IMR-90 (cell line): ENCODE measurements at regions not wholly inside any gene's neighbourhood (a gene's known extent, or its start where the extent isn't known, plus 50 kb on each side); places are given as distances from the start of the nearest gene placed in this dataset.

Source experiments
- ATAC-seq: fragments of 200-7000 bp; cut with Tn5 transposase; 2 replicates; pipeline ENCODE4 v1.9.1; 2020; ENCODE audit warnings: low read depth, mild to moderate bottlenecking, moderate library complexity
- BruUV-seq: library from RNA; stranded (reverse); fragments of 400-500 nt; replicated peaks from 2 replicates; lab custom pipeline; 2021; lab: Mats Ljungman, UMichigan
- CTCF ChIA-PET: fragments of 300-600 bp; formaldehyde crosslinking; extraction: SDS; loops from one replicate; lab custom pipeline; 2021; ENCODE audit warnings: antibody characterized with exemption; lab: Yijun Ruan, JAX
- POLR2A ChIA-PET: fragments of 300-600 bp; sonication (Branson Sonifier 250); formaldehyde crosslinking; loops from one replicate; lab custom pipeline; 2022; ENCODE audit warnings: antibody characterized with exemption; ENCODE audit not compliant: unreplicated experiment; lab: Charles Lee
- DNase-seq: peaks from one replicate; pipeline ENCODE4 v3.0.0; 2013
- H2AFZ ChIP-seq: replicated peaks from 2 replicates; pipeline ENCODE3; 2013; ENCODE audit warnings: low read length, mild to moderate bottlenecking; ENCODE audit not compliant: poor library complexity
- H2AK5ac ChIP-seq: 2 replicates; pipeline ENCODE4 v1.6.1; 2013; ENCODE audit warnings: low read depth, low read length, inconsistent platforms
- H2AK9ac ChIP-seq: replicated peaks from 2 replicates; pipeline ENCODE3; 2013; ENCODE audit warnings: mild to moderate bottlenecking, low read depth, low read length, moderate library complexity; ENCODE audit not compliant: poor library complexity
- H2BK120ac ChIP-seq: 2 replicates; pipeline ENCODE4 v1.6.1; 2013; ENCODE audit warnings: low read depth, low read length, inconsistent platforms
- H2BK15ac ChIP-seq: 3 replicates; pipeline ENCODE4 v1.6.1; 2013; ENCODE audit warnings: low read depth, low read length, inconsistent platforms
- H2BK20ac ChIP-seq: 2 replicates; pipeline ENCODE4 v1.6.1; 2013; ENCODE audit warnings: low read depth, mild to moderate bottlenecking, inconsistent platforms, low read length, moderate library complexity
- H2BK5ac ChIP-seq: 2 replicates; pipeline ENCODE4 v1.6.1; 2013; ENCODE audit warnings: mild to moderate bottlenecking, low read depth, low read length, inconsistent platforms; ENCODE audit not compliant: poor library complexity, severe bottlenecking
- H3K14ac ChIP-seq: replicated peaks from 2 replicates; pipeline ENCODE4 v1.6.1; 2013; ENCODE audit warnings: low read depth, low read length, inconsistent platforms
- H3K18ac ChIP-seq: 2 replicates; pipeline ENCODE4 v1.6.1; 2013; ENCODE audit warnings: low read depth, low read length, control low read depth
- H3K23ac ChIP-seq: 2 replicates; pipeline ENCODE4 v1.6.1; 2013; ENCODE audit warnings: low read depth, low read length, inconsistent platforms
- H3K27ac ChIP-seq: 2 replicates; pipeline ENCODE4 v1.5.1; 2013; ENCODE audit warnings: mild to moderate bottlenecking, control low read depth, low read length; ENCODE audit not compliant: insufficient read depth
- H3K27me3 ChIP-seq: 2 replicates; pipeline ENCODE4 v1.6.1; 2013; ENCODE audit warnings: low read length; ENCODE audit not compliant: control insufficient read depth, insufficient read depth
- H3K36me3 ChIP-seq: 2 replicates; pipeline ENCODE4 v1.6.1; 2013; ENCODE audit warnings: low read length, mixed read lengths; ENCODE audit not compliant: control insufficient read depth, insufficient read depth
- H3K4ac ChIP-seq: 2 replicates; pipeline ENCODE4 v1.6.1; 2013; ENCODE audit warnings: low read depth, low read length, inconsistent platforms
- H3K4me1 ChIP-seq: 2 replicates; pipeline ENCODE4 v1.6.1; 2013; ENCODE audit warnings: low read length, mixed read lengths; ENCODE audit not compliant: control insufficient read depth, insufficient read depth
- H3K4me2 ChIP-seq: 2 replicates; pipeline ENCODE4 v1.6.1; 2013; ENCODE audit warnings: low read depth, mild to moderate bottlenecking, control low read depth, low read length, moderate library complexity
- H3K4me3 ChIP-seq: 2 replicates; pipeline ENCODE4 v1.5.1; 2013; ENCODE audit warnings: low read depth, mild to moderate bottlenecking, control low read depth, low read length, moderate library complexity; ENCODE audit not compliant: insufficient read depth
- H3K56ac ChIP-seq: 2 replicates; pipeline ENCODE4 v1.6.1; 2013; ENCODE audit warnings: low read length, inconsistent platforms; ENCODE audit not compliant: insufficient read depth; ENCODE audit errors: extremely low read depth
- H3K79me1 ChIP-seq, 2 experiments: 2 replicates each; pipeline ENCODE4 v1.6.1; 2013; ENCODE audit warnings: low read length in 2 of 2, inconsistent platforms in 1 of 2, low read depth in 1 of 2
- H3K9ac ChIP-seq: 2 replicates; pipeline ENCODE4 v1.6.1; 2013; ENCODE audit warnings: low read depth, low read length, control low read depth
- H3K9me1 ChIP-seq: 2 replicates; pipeline ENCODE4 v1.6.1; 2013; ENCODE audit warnings: low read length, inconsistent platforms; ENCODE audit not compliant: insufficient read depth
- H3K9me3 ChIP-seq: 2 replicates; pipeline ENCODE4 v1.6.1; 2013; ENCODE audit warnings: low read length; ENCODE audit not compliant: control insufficient read depth, insufficient read depth
- H4K20me1 ChIP-seq: 2 replicates; pipeline ENCODE4 v1.6.1; 2013; ENCODE audit warnings: low read length, inconsistent platforms; ENCODE audit not compliant: insufficient read depth
- H4K5ac ChIP-seq: 2 replicates; pipeline ENCODE4 v1.6.1; 2013; ENCODE audit warnings: mild to moderate bottlenecking, low read depth, low read length, control low read depth
- H4K8ac ChIP-seq, 2 experiments: 2 replicates each; pipeline ENCODE4 v1.6.1; 2013; ENCODE audit warnings: low read depth in 2 of 2, low read length in 2 of 2, control low read depth in 1 of 2, inconsistent platforms in 1 of 2
- H4K91ac ChIP-seq: 2 replicates; pipeline ENCODE4 v1.6.1; 2013; ENCODE audit warnings: low read depth, low read length, inconsistent platforms; ENCODE audit not compliant: insufficient read depth
- BHLHE40 ChIP-seq: fragments of 150-350 bp; IDR thresholded peaks from 2 replicates; pipeline ENCODE4 v1.6.1; 2016; ENCODE audit warnings: mild to moderate bottlenecking, low read depth, low read length
- CEBPB ChIP-seq: IDR thresholded peaks from 2 replicates; pipeline ENCODE4 v1.6.1; 2012; ENCODE audit warnings: low read depth, low read length, improper control_type of control experiment
- CHD1 ChIP-seq: IDR thresholded peaks from 2 replicates; pipeline ENCODE4 v1.6.1; 2012; ENCODE audit warnings: low read depth, low read length, improper control_type of control experiment
- FOS ChIP-seq: fragments of 150-350 bp; IDR thresholded peaks from 2 replicates; pipeline ENCODE4 v1.6.1; 2016; ENCODE audit warnings: low read depth, low read length
- MAFK ChIP-seq: IDR thresholded peaks from 2 replicates; pipeline ENCODE4 v1.6.1; 2012; ENCODE audit warnings: low read depth, low read length, improper control_type of control experiment
- MAZ ChIP-seq: IDR thresholded peaks from 2 replicates; pipeline ENCODE4 v1.6.1; 2012; ENCODE audit warnings: low read depth, mild to moderate bottlenecking, low read length, improper control_type of control experiment, moderate library complexity, borderline replicate concordance
- MXI1 ChIP-seq: IDR thresholded peaks from 2 replicates; pipeline ENCODE4 v1.6.1; 2012; ENCODE audit warnings: low read depth, mild to moderate bottlenecking, low read length, moderate library complexity, borderline replicate concordance
- NFE2L2 ChIP-seq: fragments of 150-350 bp; IDR thresholded peaks from 2 replicates; pipeline ENCODE4 v1.6.1; 2016; ENCODE audit warnings: low read depth, mild to moderate bottlenecking, low read length
- POLR2A ChIP-seq: IDR thresholded peaks from 2 replicates; pipeline ENCODE4 v1.6.1; 2012; ENCODE audit warnings: mild to moderate bottlenecking, low read depth, low read length
- RAD21 ChIP-seq: IDR thresholded peaks from 2 replicates; pipeline ENCODE4 v1.6.1; 2012; ENCODE audit warnings: low read length, improper control_type of control experiment
- RCOR1 ChIP-seq: IDR thresholded peaks from 2 replicates; pipeline ENCODE4 v1.6.1; 2012; ENCODE audit warnings: mild to moderate bottlenecking, low read length, improper control_type of control experiment; ENCODE audit not compliant: insufficient replicate concordance
- RFX5 ChIP-seq: IDR thresholded peaks from 2 replicates; pipeline ENCODE4 v1.8.0; 2012; ENCODE audit warnings: low read depth, mild to moderate bottlenecking, low read length, moderate library complexity
- SMC3 ChIP-seq: fragments of 150-350 bp; IDR thresholded peaks from 2 replicates; pipeline ENCODE4 v1.6.1; 2016; ENCODE audit warnings: low read depth, mild to moderate bottlenecking, antibody characterized with exemption, low read length, moderate library complexity
- WGBS, 2 experiments: methylation state at CpG; one replicate each; pipeline versions ENCODE4 v1.1.5 to v1.1.7; 2013; ENCODE audit warnings: missing lambda C conversion rate in 2 of 2; ENCODE audit not compliant: insufficient read length in 1 of 2; ENCODE audit errors: extremely low coverage in 2 of 2; 5-methylcytosine and 5-hydroxymethylcytosine counted together
- dilution Hi-C: fragments of 300-500 bp; cut with HindIII; formaldehyde crosslinking; loops from one replicate; pipeline ENCODE4 v1.14.3; 2018; ENCODE audit warnings: low sequenced_read_pairs; ENCODE audit not compliant: unreplicated experiment
- in situ Hi-C: fragments of 300-500 bp; cut with MboI; formaldehyde crosslinking; loops from 3 replicates; pipeline ENCODE4 v1.14.3; 2019; ENCODE audit warnings: low sequenced_read_pairs, inconsistent platforms, mixed read lengths
- intact Hi-C: fragments of 100-400 bp; cut with micrococcal nuclease; formaldehyde crosslinking; loops from 2 replicates; pipeline ENCODE4 v1.10.0; 2022
- TF ChIP-seq, protein P1 (sequence below): fragments of 150-350 bp; IDR thresholded peaks from 2 replicates; pipeline ENCODE4 v1.6.1; 2016; ENCODE audit warnings: low read depth, mild to moderate bottlenecking, low read length, moderate library complexity, borderline replicate concordance
- TF ChIP-seq, protein P2 (sequence below): fragments of 150-350 bp; IDR thresholded peaks from 2 replicates; pipeline ENCODE4 v1.6.1; 2017; ENCODE audit warnings: mild to moderate bottlenecking, antibody characterized with exemption, low read length, low read depth
- TF ChIP-seq, protein P3 (sequence below): conservative IDR thresholded peaks from 2 replicates; pipeline ENCODE4 v1.5.1; 2012; ENCODE audit warnings: mild to moderate bottlenecking, low read depth, low read length, improper control_type of control experiment

DNA sequence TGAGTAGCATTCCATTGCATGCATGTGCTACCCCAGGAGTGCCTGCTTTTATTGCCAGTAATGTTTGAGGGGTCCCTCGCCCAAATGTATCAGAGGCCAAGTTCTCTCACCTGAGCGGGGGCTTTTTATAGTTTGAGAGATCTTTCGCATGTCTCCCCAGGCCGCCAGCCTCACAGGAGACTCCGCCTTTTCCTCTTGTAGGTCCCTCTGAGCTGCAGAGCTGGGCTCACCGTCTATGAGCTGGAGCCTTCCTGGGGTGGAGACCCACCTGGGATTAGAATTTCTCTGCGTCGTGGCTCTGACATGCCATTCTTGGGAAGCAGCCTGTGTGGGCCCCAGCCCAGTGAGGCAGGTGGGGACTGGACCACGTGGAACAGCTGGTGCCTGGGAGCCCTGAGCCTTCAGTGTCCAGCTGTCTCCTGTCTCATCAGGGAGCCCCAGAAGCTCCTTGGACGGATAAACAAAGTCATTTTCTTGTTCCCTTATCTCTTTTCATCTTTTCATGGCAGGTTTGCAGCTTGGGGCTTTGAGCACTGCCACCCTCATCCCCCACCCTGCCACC lies 261.7 kb upstream of the CRY1 start:
- WGBS, 2 experiments, result 25% methylated on average over 4 of the region's 10 CpGs; no CpG with 5 or more reads in 1 of the 2 experiments
- POLR2A ChIA-PET, result no interaction called here
- in situ Hi-C loops, result no loop called here

More for the DNA sequence above, 261.7 kb upstream of the CRY1 start:
- no peak overlapping the region for H4K8ac ChIP-seq
- no peaks in the 10 kb centered on the region for H3K9me3 ChIP-seq
- DNase-seq (no peak), ATAC-seq (no peak)
- no peaks in the 10 kb centered on the region for H3K36me3 ChIP-seq
- no peak overlapping the region for H2BK5ac ChIP-seq
- no peaks in the 10 kb centered on the region for H3K9me1 ChIP-seq
- no peak overlapping the region for H3K4me2 ChIP-seq
- no peak overlapping the region for H3K4ac ChIP-seq
- no peaks in the 10 kb centered on the region for H4K20me1 ChIP-seq
- no peak overlapping the region for H4K5ac ChIP-seq
- no peaks in the 10 kb centered on the region for H3K79me1 ChIP-seq
- no peak overlapping the region for H3K14ac ChIP-seq
- H3K56ac ChIP-seq, result no peak overlapping the region
- no peak overlapping the region for H2BK120ac ChIP-seq
- no peak overlapping the region for H3K4me3 ChIP-seq
- no TSS peak for BruUV-seq
- CTCF ChIA-PET, result no interaction called here
- H2AK9ac ChIP-seq, result no peak overlapping the region
- H3K9ac ChIP-seq, result no peak overlapping the region
- 0 out of 2 replicates have a peak, but pooled peaks cover 2% of the 10 kb centered on the region for H3K27me3 ChIP-seq
- intact Hi-C loops (no loop called here), dilution Hi-C loops (no loop called here)
- H3K23ac ChIP-seq, result no peak overlapping the region
- H3K27ac ChIP-seq, result no peak overlapping the region
- H2AK5ac ChIP-seq, result no peak overlapping the region; the same call in 1 of the 2 replicates
- peaks cover 4% of the 10 kb centered on the region for H3K4me1 ChIP-seq
- H4K91ac ChIP-seq, result no peak overlapping the region
- no peak overlapping the region for H3K18ac ChIP-seq
- H2BK20ac ChIP-seq, result no peak overlapping the region
- TF ChIP-seq POLR2A (no peak), RAD21 (no peak), CEBPB (no peak), CHD1 (no peak), BHLHE40 (no peak), FOS (no peak), SMC3 (no peak), RFX5 (no peak), NFE2L2 (no peak), RCOR1 (no peak), MAZ (no peak), MXI1 (no peak), MAFK (no peak)
- TF ChIP-seq, protein P1, sequence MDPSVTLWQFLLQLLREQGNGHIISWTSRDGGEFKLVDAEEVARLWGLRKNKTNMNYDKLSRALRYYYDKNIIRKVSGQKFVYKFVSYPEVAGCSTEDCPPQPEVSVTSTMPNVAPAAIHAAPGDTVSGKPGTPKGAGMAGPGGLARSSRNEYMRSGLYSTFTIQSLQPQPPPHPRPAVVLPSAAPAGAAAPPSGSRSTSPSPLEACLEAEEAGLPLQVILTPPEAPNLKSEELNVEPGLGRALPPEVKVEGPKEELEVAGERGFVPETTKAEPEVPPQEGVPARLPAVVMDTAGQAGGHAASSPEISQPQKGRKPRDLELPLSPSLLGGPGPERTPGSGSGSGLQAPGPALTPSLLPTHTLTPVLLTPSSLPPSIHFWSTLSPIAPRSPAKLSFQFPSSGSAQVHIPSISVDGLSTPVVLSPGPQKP, result no peak
- TF ChIP-seq, protein P2, sequence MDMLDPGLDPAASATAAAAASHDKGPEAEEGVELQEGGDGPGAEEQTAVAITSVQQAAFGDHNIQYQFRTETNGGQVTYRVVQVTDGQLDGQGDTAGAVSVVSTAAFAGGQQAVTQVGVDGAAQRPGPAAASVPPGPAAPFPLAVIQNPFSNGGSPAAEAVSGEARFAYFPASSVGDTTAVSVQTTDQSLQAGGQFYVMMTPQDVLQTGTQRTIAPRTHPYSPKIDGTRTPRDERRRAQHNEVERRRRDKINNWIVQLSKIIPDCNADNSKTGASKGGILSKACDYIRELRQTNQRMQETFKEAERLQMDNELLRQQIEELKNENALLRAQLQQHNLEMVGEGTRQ, result no peak
- TF ChIP-seq, protein P3, sequence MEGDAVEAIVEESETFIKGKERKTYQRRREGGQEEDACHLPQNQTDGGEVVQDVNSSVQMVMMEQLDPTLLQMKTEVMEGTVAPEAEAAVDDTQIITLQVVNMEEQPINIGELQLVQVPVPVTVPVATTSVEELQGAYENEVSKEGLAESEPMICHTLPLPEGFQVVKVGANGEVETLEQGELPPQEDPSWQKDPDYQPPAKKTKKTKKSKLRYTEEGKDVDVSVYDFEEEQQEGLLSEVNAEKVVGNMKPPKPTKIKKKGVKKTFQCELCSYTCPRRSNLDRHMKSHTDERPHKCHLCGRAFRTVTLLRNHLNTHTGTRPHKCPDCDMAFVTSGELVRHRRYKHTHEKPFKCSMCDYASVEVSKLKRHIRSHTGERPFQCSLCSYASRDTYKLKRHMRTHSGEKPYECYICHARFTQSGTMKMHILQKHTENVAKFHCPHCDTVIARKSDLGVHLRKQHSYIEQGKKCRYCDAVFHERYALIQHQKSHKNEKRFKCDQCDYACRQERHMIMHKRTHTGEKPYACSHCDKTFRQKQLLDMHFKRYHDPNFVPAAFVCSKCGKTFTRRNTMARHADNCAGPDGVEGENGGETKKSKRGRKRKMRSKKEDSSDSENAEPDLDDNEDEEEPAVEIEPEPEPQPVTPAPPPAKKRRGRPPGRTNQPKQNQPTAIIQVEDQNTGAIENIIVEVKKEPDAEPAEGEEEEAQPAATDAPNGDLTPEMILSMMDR, result no peak
- no peak overlapping the region for H2AFZ ChIP-seq
- no peak overlapping the region for H2BK15ac ChIP-seq
